CD4-positive, alpha-beta memory T cell (primary cell): ENCODE measurements at regions not wholly inside any gene's neighbourhood (a gene's known extent, or its start where the extent isn't known, plus 50 kb on each side); places are given as distances from the start of the nearest gene placed in this dataset.

ENCODE experiments used
- CTCF ChIA-PET: fragments of 350-600 bp; sonication (Branson Sonifier 250); formaldehyde crosslinking; loops from one replicate; lab custom pipeline; 2021; ENCODE audit warnings: inconsistent platforms; ENCODE audit not compliant: partially characterized antibody; lab: Charles Lee
- POLR2A ChIA-PET: fragments of 350-600 bp; sonication (Branson Sonifier 250); formaldehyde crosslinking; loops from one replicate; lab custom pipeline; 2021; ENCODE audit not compliant: partially characterized antibody; lab: Charles Lee
- DNase-seq, 5 donors: peaks; one replicate each; pipeline versions ENCODE4 v3.0.0 to v3.0.0-alpha.2; 2020 to 2022; ENCODE audit warnings: mixed read lengths in 1 of 5
- H3K27ac ChIP-seq: one replicate; pipeline ENCODE4 v1.7.0; 2013; ENCODE audit warnings: low read depth, low read length
- H3K27me3 ChIP-seq: 2 replicates; pipeline ENCODE4 v1.7.0; 2013; ENCODE audit warnings: mild to moderate bottlenecking, low read length, moderate library complexity; ENCODE audit not compliant: insufficient read depth
- H3K36me3 ChIP-seq: 2 replicates; pipeline ENCODE4 v1.7.0; 2013; ENCODE audit warnings: mild to moderate bottlenecking, low read length, moderate library complexity; ENCODE audit not compliant: insufficient read depth
- H3K4me1 ChIP-seq: 2 replicates; pipeline ENCODE4 v1.7.0; 2013; ENCODE audit warnings: mild to moderate bottlenecking, low read length, moderate library complexity; ENCODE audit not compliant: insufficient read depth
- H3K4me3 ChIP-seq, 2 donors: one replicate each; pipeline ENCODE4 v1.7.0; 2013; ENCODE audit warnings: low read length in 2 of 2, mild to moderate bottlenecking in 1 of 2
- H3K9me3 ChIP-seq, 2 donors: one replicate each; pipeline ENCODE4 v1.7.0; 2013; ENCODE audit warnings: low read length in 2 of 2, control low read depth in 1 of 2; ENCODE audit not compliant: control insufficient read depth in 1 of 2
- H3K27ac Mint-ChIP-seq, 7 donors: one replicate each; pipeline ENCODE4 v1.8.0; 2020 to 2021; ENCODE audit warnings: mixed read lengths in 7 of 7, mild to moderate bottlenecking in 6 of 7, inconsistent platforms in 3 of 7, moderate library complexity in 3 of 7
- H3K27me3 Mint-ChIP-seq, 2 donors: one replicate each; pipeline ENCODE4 v1.8.0; 2020 to 2021; ENCODE audit warnings: mixed read lengths in 2 of 2
- H3K36me3 Mint-ChIP-seq, 2 donors: one replicate each; pipeline ENCODE4 v1.8.0; 2020 to 2021; ENCODE audit warnings: mixed read lengths in 2 of 2, inconsistent platforms in 1 of 2, mild to moderate bottlenecking in 1 of 2
- H3K4me1 Mint-ChIP-seq, 4 donors: one replicate each; pipeline ENCODE4 v1.8.0; 2020 to 2021; ENCODE audit warnings: mixed read lengths in 4 of 4, mild to moderate bottlenecking in 1 of 4
- H3K4me3 Mint-ChIP-seq, 8 donors: one replicate each; pipeline ENCODE4 v1.8.0; 2020 to 2021; ENCODE audit warnings: mixed read lengths in 8 of 8, mild to moderate bottlenecking in 7 of 8, moderate library complexity in 6 of 8, inconsistent platforms in 3 of 8
- H3K9me3 Mint-ChIP-seq, 8 donors: one replicate each; pipeline ENCODE4 v1.8.0; 2020 to 2021; ENCODE audit warnings: mixed read lengths in 8 of 8, mild to moderate bottlenecking in 5 of 8, inconsistent platforms in 3 of 8, moderate library complexity in 1 of 8
- intact Hi-C: fragments of 100-400 bp; cut with micrococcal nuclease; formaldehyde crosslinking; loops from one replicate; pipeline ENCODE4 v1.15.1; 2023

DNA sequence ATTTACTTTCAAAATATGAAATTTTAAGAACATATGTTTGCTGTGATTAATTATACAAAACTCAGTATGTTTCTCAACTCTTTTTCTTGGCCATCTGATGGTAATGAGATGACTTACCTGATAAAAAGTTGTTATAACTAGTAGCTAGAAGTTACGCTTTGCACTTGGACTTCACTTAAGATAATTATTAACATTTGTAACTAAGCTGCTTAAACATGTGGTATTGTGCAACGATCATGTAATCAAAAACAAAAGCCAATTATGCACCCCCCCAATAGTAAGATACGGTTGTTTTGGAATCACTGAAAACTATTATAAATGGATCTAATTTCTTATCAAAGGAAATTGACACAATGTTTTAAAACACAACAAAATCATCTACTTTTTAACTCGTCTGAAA is 342.9 kb downstream of the CNTN3 start:
- no peaks in the 10 kb centered on the region for H3K27me3 ChIP-seq
- DNase-seq, result no peak
- CTCF ChIA-PET, result interaction anchor here (1.1 kb wide), 1 partner anchor 21 kb away, joined by 3 read pairs; no protein-coding TSS in a partner anchor
- POLR2A ChIA-PET, result no interaction called here
- peaks cover 0 to 28% (median 6%) of the 10 kb centered on the region in 8 donors for H3K9me3 Mint-ChIP-seq
- no peaks in the 10 kb centered on the region for H3K36me3 Mint-ChIP-seq
- H3K4me3 ChIP-seq, result no peak overlapping the region
- no peak overlapping the region for H3K4me3 Mint-ChIP-seq
- intact Hi-C loops, result no loop called here
- H3K9me3 ChIP-seq, result no peaks in the 10 kb centered on the region
- no peak overlapping the region for H3K27ac Mint-ChIP-seq
- H3K27me3 Mint-ChIP-seq, result no peaks in the 10 kb centered on the region
- H3K27ac ChIP-seq, result no peak overlapping the region
- H3K4me1 ChIP-seq, result no peaks in the 10 kb centered on the region
- no peaks in the 10 kb centered on the region for H3K36me3 ChIP-seq
- H3K4me1 Mint-ChIP-seq, result no peaks in the 10 kb centered on the region

GRCh38 chr3:74269689-74270088 is 344.8 kb downstream of the CNTN3 start:
- H3K4me3 Mint-ChIP-seq, result no peak overlapping the region
- peaks cover 0 to 22% (median 7%) of the 10 kb centered on the region in 8 donors for H3K9me3 Mint-ChIP-seq
- Histone ChIP-seq H3K27ac (no peak overlapping the region), H3K4me3 (no peak overlapping the region), H3K4me1 (no peaks in the 10 kb centered on the region), H3K9me3 (no peaks in the 10 kb centered on the region), H3K36me3 (no peaks in the 10 kb centered on the region), H3K27me3 (no peaks in the 10 kb centered on the region)
- ChIA-PET CTCF (no interaction called here), POLR2A (no interaction called here)
- H3K36me3 Mint-ChIP-seq, result no peaks in the 10 kb centered on the region
- H3K27ac Mint-ChIP-seq, result no peak overlapping the region
- intact Hi-C loops, result no loop called here
- no peaks in the 10 kb centered on the region for H3K27me3 Mint-ChIP-seq
- no peaks in the 10 kb centered on the region for H3K4me1 Mint-ChIP-seq
- no peak for DNase-seq

DNA sequence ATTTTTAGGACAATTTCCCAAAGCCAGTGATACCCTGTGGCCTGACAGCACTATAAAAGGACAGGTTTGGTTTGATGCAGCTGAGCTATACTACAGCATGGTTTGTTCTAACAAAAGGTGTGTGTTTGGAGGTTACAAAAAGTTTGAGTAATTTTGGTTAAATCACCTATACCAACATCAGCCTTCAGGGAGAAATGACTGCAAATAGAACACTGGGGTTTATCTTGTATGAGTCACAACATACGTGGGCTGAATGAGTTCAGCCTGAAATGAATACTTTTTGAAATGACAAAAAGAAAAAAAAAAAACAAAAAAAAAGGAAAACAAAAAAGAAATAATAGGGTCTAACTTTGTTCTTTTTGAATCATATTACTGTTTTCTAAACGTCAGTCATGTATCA is 345.7 kb downstream of the CNTN3 start:
- no peak overlapping the region for H3K4me3 ChIP-seq
- ChIA-PET POLR2A (no interaction called here), CTCF (no interaction called here)
- no peak for DNase-seq
- no peak overlapping the region for H3K27ac Mint-ChIP-seq
- H3K9me3 ChIP-seq, result no peaks in the 10 kb centered on the region
- no peaks in the 10 kb centered on the region for H3K4me1 Mint-ChIP-seq
- no peaks in the 10 kb centered on the region for H3K36me3 Mint-ChIP-seq
- no peak overlapping the region for H3K4me3 Mint-ChIP-seq
- no peaks in the 10 kb centered on the region for H3K27me3 ChIP-seq
- H3K27me3 Mint-ChIP-seq, result no peaks in the 10 kb centered on the region
- no peaks in the 10 kb centered on the region for H3K36me3 ChIP-seq
- intact Hi-C loops, result no loop called here
- H3K27ac ChIP-seq, result no peak overlapping the region
- peaks cover 0 to 22% (median 5%) of the 10 kb centered on the region in 8 donors for H3K9me3 Mint-ChIP-seq
- no peaks in the 10 kb centered on the region for H3K4me1 ChIP-seq

GRCh38 chr3:74267588-74268184 is 346.8 kb downstream of the CNTN3 start:
- H3K9me3 Mint-ChIP-seq, result peaks cover 0 to 22% (median under 1%) of the 10 kb centered on the region in 8 donors
- ChIA-PET POLR2A (no interaction called here), CTCF (no interaction called here)
- H3K27me3 Mint-ChIP-seq, result no peaks in the 10 kb centered on the region
- Histone ChIP-seq H3K9me3 (no peaks in the 10 kb centered on the region), H3K36me3 (no peaks in the 10 kb centered on the region), H3K27me3 (no peaks in the 10 kb centered on the region), H3K27ac (no peak overlapping the region), H3K4me1 (no peaks in the 10 kb centered on the region), H3K4me3 (no peak overlapping the region)
- H3K4me3 Mint-ChIP-seq, result no peak overlapping the region
- no peaks in the 10 kb centered on the region for H3K36me3 Mint-ChIP-seq
- H3K27ac Mint-ChIP-seq, result no peak overlapping the region
- DNase-seq, result no peak
- intact Hi-C loops, result no loop called here
- no peaks in the 10 kb centered on the region for H3K4me1 Mint-ChIP-seq

DNA sequence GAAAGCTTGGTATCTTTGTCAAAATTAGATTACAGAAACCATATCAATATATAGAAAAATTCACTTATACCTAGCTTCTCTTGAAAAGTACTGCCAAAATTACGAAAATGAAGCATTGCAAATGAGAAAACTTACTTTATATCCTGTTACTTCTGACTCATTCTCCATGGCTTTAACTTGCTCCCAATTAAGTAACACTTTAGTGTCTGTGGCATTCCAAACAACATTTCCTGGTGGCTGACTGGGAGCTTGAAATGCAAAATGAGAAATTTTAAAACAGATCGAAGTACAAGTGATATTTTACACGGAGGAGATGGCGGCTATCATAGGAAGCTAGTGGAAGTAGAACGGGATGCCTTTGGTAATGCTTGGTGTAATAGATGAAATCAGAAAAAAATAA is 347.3 kb downstream of the CNTN3 start:
- no peaks in the 10 kb centered on the region for H3K27me3 Mint-ChIP-seq
- no peaks in the 10 kb centered on the region for H3K36me3 ChIP-seq
- intact Hi-C loops, result no loop called here
- H3K36me3 Mint-ChIP-seq, result no peaks in the 10 kb centered on the region
- DNase-seq, result no peak
- no peak overlapping the region for H3K27ac Mint-ChIP-seq
- H3K9me3 ChIP-seq, result no peaks in the 10 kb centered on the region
- ChIA-PET POLR2A (no interaction called here), CTCF (no interaction called here)
- H3K27me3 ChIP-seq, result no peaks in the 10 kb centered on the region
- no peak overlapping the region for H3K27ac ChIP-seq
- no peaks in the 10 kb centered on the region for H3K4me1 Mint-ChIP-seq
- no peak overlapping the region for H3K4me3 ChIP-seq
- no peak overlapping the region for H3K4me3 Mint-ChIP-seq
- H3K9me3 Mint-ChIP-seq, result peaks cover 0 to 17% (median 0%) of the 10 kb centered on the region in 8 donors
- H3K4me1 ChIP-seq, result no peaks in the 10 kb centered on the region

GRCh38 chr3:74265069-74265468 is 349.4 kb downstream of the CNTN3 start:
- H3K36me3 Mint-ChIP-seq, result no peaks in the 10 kb centered on the region
- DNase-seq, result no peak
- Histone ChIP-seq H3K4me3 (no peak overlapping the region), H3K4me1 (no peaks in the 10 kb centered on the region), H3K36me3 (no peaks in the 10 kb centered on the region), H3K9me3 (no peaks in the 10 kb centered on the region), H3K27ac (no peak overlapping the region), H3K27me3 (no peaks in the 10 kb centered on the region)
- H3K27ac Mint-ChIP-seq, result no peak overlapping the region
- POLR2A ChIA-PET, result no interaction called here
- no peak overlapping the region for H3K4me3 Mint-ChIP-seq
- peaks cover 0 to 10% (median 0%) of the 10 kb centered on the region in 8 donors for H3K9me3 Mint-ChIP-seq
- CTCF ChIA-PET, result no interaction called here
- intact Hi-C loops, result no loop called here
- H3K27me3 Mint-ChIP-seq, result no peaks in the 10 kb centered on the region
- H3K4me1 Mint-ChIP-seq, result no peaks in the 10 kb centered on the region

DNA sequence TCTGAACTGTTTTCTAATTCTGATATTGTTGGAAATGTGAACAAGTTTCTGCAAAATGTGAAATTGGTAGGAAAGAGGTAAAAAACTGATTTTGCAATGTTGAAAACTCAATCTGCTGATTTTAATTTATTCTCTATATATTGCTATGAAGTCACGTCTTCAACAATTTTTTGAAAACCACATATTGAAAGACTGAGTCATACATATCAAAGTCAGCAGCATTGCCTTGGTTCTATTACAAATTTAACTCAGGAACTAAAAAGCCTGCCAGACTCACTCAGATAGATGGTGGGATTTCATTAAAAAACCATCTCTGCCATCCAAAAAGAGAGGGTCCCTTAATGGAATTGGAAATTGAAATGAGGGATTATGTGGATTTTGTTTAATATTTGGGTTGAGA is 351.4 kb downstream of the CNTN3 start:
- H3K4me1 ChIP-seq, result no peaks in the 10 kb centered on the region
- no peaks in the 10 kb centered on the region for H3K27me3 ChIP-seq
- ChIA-PET CTCF (no interaction called here), POLR2A (no interaction called here)
- H3K4me3 Mint-ChIP-seq, result no peak overlapping the region
- H3K4me3 ChIP-seq, result no peak overlapping the region
- intact Hi-C loops, result no loop called here
- H3K36me3 ChIP-seq, result no peaks in the 10 kb centered on the region
- no peaks in the 10 kb centered on the region for H3K4me1 Mint-ChIP-seq
- H3K27ac ChIP-seq, result no peak overlapping the region
- H3K9me3 Mint-ChIP-seq, result peaks cover 0 to 10% (median 4%) of the 10 kb centered on the region in 8 donors
- no peak overlapping the region for H3K27ac Mint-ChIP-seq
- H3K27me3 Mint-ChIP-seq, result no peaks in the 10 kb centered on the region
- H3K9me3 ChIP-seq, result no peaks in the 10 kb centered on the region
- no peak for DNase-seq
- H3K36me3 Mint-ChIP-seq, result no peaks in the 10 kb centered on the region

- CTCF ChIA-PET, result no interaction called here
These were observed 381.4 kb downstream of the CNTN3 start for GRCh38 chr3:74233091-74233490.

More at GRCh38 chr3:74233091-74233490, 381.4 kb downstream of the CNTN3 start:
- Histone ChIP-seq H3K9me3 (no peaks in the 10 kb centered on the region), H3K36me3 (no peaks in the 10 kb centered on the region), H3K4me1 (no peaks in the 10 kb centered on the region), H3K27ac (no peak overlapping the region), H3K27me3 (no peaks in the 10 kb centered on the region), H3K4me3 (no peak overlapping the region)
- H3K27ac Mint-ChIP-seq, result no peak overlapping the region
- H3K4me1 Mint-ChIP-seq, result no peaks in the 10 kb centered on the region
- peaks cover under 1 to 26% (median 10%) of the 10 kb centered on the region in 8 donors for H3K9me3 Mint-ChIP-seq
- intact Hi-C loops, result no loop called here
- no peak overlapping the region for H3K4me3 Mint-ChIP-seq
- POLR2A ChIA-PET, result no interaction called here
- DNase-seq, result no peak
- H3K27me3 Mint-ChIP-seq, result no peaks in the 10 kb centered on the region
- H3K36me3 Mint-ChIP-seq, result no peaks in the 10 kb centered on the region
